ENCODE measurements at regions not wholly inside any gene's neighbourhood (a gene's known extent, or its start where the extent isn't known, plus 50 kb on each side); places are given as distances from the start of the nearest gene placed in this dataset.

DNA sequence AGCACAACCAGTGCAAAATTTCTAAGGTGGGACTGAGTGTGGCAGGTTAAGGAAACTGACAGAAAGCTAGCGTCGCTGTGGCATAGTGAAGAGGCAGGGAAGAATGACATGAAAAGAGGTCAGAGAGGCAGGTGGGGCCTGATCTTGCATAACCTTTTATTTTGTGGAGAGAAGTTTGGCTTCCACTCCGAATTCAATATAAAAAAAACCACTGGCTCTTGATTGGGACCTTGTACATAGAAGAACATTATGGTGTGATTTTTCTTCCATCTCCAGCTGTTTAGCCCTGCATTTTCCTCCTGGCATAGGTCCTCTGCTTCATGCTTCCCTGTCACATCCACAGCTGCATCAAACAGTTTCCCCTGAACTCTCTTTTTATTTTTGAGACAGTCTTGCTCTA, 170.5 kb upstream of the MEOX2 start:
- DNase-seq (ENCODE audit: low read depth in 2 of 2): no peak

DNA sequence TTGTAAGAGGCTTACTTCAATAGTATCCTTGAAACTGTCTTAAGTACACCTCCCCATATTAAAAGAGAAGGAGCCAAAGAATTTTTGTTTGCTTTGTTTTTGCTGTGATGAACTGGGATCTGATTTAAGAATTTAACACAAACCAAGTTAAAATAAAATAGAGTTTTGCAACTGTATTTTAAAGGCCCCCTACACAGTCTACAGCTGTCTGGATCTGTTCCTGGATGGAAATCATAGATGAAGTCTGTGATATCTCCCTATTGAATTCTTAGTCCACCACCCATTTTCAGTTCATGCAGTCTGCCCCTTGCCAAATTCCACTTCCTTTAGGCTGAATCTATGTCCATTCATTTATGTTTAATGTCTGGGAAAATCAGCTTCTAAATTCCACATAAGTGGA, 169.8 kb upstream of the MEOX2 start:
- no peak for DNase-seq (ENCODE audit: low read depth in 2 of 2)

DNA sequence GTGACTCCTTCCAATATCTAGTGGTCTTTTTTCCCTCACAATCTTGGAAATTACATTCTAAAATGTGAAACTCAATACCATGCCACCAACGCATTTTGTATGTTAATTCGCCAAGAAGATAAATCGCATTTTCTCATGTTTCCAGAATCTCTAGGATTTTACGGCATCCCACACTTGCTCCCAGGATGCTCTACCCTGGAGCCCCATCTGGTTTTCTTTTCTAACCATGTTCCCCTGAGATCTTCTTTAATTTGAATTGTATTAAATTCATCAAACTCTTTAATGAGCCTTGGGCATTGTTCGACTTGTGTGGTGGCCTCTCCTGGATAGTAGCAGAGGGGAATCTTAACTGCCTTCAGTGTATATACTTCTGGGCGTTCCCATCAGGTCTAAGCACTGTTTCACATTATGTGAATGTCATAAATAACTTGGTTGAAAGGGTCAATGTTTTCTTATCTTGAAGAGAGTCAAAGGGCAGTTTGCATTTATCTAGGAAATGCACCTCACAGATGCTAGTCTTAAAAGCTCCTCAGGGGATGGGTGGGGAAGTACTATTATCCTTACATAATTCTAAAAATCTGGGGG, 169.1 kb upstream of the MEOX2 start:
- no peak for DNase-seq (ENCODE audit: low read depth in 2 of 2)

DNA sequence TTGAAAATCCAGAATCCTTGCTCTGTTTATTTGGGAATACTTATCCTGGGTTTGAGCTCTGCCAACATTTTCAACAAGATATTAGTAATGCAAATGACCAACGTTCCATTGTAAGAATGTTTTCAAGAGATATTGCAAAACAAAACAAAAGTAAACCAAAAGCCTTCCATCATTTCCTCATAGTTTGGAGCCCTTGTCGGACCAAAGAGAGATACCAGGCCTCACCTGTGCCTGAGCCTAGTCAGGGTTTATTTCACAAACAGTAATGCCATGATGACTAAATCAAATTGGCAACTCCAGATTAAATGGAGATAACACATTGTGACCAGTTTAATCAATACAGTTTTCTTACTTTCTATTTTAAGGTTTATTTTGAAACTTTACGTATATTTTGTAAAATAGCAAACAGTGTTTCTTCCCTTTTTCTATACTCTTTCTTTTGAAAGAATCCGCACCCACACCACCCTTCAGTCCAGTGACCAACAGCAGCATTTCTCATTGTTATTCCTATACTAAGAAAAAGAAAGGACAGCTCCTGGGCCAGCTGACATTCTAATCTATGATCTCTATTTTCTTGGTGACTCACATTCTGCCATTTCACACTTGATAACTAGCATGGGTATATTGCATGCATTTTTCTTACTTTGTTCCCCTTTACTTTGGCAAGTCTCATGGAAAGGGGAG, 168.5 kb upstream of the MEOX2 start:
- DNase-seq (ENCODE audit: low read depth in 2 of 2): no peak

DNA sequence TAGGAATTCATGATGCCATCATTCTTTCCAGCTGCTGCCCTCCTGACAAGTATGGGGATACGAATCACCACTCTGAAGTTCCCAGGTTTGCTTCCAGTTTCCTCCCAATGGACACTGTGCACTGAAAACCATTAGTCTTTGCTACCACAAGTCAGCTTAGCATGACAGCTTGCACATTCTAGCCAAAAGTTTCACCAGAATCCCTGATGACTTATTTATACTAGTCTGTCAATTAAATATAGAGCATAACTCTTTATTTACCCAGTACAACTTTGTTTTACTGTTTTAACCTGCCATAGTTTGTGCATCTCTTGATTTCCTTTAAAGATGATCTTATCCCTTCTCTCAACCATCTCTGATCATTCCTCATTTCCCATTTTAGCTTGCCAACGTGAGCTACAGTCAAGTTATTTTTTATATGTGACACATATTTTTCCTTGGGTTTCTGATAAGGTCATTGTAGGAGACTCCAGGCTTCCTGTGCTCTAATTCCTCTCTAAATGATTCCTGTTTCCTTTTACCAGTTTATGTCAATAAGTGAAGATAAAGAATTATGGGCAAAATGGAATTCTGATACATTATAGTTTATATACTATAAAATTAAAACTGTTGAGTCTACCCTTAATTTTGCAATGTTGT, 167.5 kb upstream of the MEOX2 start:
- DNase-seq (ENCODE audit: low read depth in 2 of 2): no peak

DNA sequence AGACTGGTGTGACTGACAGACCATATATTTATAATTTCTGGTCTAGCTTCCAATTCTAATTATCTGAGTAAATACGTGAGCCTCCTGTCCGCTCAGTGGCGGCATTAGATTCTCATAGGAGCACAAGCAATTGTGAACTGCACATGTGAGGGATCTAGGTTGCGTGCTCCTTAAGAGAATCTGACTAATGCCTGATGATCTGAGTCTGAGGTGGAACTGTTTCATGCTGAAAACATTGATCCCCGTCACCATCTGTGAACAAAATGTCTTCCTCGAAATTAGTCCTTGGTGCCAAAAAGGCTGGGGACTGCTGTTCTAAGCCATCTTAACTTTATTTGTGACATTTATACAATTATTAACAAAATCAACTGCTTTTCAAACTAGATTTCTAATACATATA, 164.7 kb upstream of the MEOX2 start:
- no peak for DNase-seq (ENCODE audit: low read depth in 2 of 2)

DNA sequence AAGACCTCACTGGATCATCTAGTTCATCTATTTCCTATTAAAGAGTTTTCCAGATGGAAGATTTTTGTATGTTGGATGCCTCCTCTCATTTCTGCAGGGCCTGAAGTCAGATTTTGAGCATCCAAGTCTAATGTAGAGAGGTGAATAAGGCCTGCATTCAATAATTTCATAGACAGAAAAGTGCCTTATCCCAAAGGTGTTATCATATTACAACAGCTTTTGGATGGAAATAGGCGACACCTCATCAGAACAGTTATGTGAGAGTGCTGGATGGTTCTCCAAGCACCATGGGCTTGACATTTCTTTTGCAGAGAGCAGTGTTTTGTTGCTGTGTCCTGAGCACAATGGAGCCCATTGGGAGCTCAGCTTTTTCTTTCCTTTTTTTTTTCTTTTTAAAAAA, 162.4 kb upstream of the MEOX2 start:
- DNase-seq (ENCODE audit: low read depth in 2 of 2): no peak

DNA sequence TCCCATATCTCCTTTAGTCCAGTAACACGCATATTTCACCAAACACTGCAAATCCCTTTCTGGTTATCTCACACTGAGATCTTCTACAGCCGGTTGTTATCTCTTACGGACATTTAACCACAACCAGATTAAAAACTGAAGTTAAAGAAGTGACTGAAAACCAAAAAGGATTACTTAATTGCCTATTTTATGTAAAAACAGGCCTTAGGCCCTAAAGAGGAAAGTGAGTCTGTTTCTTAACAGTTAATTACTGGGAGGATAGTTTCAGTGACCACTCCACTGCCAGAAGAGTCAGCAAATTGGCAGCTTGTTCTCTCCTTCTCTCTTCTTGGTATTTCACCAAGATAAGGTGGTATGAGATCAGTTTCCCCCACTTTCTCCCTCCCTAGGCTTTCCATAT, 161.9 kb upstream of the MEOX2 start:
- no peak for DNase-seq (ENCODE audit: low read depth in 2 of 2)

DNA sequence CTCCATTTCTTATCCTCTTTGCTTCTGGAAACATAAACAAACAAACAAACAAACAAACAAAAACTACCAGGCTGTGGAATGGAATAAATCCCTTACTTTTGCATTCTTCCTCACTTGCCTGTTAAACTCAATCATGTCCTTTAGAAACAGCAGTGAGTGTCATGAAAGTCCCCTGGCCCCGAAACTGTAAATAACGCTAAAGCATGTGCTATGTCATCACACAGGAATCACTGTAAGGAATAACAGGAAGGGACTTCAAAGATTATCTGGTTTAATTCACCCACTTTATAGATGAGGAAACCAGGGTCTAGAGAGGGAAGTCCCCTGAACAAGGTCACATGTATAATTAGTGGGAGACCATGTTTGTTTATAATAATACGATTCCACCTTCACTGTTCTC, 159.4 kb upstream of the MEOX2 start:
- DNase-seq (ENCODE audit: low read depth in 2 of 2): no peak

DNA sequence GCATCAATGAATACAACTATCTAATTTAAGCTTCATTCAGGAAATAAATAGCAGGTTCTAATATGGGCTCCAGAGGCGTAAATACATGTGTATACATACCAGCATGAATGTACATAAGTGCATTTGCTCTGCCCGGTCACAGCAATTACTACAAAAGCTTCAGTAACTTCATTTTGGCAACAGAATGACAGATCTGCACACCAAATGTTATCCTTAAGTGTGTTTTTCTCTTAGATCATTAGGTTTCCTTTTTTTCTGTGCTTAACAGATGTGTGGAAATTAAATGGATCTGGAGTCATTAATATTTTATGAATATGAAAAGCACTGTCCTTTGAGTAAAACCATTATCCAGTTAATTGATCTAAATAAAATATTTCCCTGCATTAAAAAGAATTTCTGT, 159.0 kb upstream of the MEOX2 start:
- no peak for DNase-seq (ENCODE audit: low read depth in 2 of 2)

DNA sequence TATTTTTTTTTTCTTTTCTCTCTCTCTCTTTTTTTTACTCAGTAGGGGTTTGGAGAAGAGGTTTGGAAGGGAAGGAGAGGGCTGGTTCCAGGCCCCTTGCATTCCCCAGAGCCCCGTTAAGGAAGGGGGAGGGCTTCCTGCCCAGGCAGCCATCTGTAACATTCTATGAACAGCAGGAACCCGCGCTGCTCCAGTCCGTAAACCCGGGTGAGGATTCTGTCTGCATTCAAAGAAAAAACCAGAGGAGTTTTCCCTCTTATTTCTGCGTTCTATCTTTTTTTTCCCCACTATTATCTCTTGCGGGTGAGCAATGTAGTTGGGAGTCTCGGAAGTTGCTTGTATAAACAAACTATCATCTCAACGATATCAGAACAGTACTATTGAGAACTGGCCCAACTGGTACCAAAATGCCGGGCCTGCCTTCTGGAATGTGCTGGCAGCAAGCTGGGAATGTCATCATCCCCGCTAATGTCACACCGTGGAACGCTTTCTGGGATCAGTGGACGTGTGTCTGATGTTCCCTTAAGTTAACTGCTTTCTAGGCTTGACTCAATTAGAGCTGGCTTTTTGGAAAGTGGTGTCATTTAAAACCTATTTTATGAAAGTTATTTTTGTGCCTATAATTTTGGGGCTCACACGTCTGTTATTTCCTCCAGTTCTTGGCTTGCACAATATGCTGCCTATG, 153.1 kb upstream of the MEOX2 start:
- no peak for DNase-seq (ENCODE audit: low read depth in 2 of 2)

DNA sequence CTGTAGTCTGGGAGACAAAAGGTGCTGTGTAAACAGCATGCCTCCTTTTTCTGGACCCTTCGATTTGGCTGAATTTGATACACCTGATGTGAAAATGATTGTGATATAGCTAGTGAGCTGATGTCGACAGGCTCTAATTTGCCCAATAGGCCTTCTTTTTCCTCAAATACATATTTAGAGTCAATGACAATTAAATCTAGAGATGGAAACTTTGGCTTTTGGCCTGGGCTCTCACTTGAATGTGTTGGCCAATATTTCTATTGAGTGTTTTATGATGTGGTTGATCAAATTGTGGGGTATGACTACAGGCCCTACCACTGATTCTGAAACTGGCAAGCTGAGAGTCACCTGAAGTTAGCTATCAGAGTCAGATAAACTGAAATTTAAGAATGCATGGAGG, 151.8 kb upstream of the MEOX2 start:
- DNase-seq (ENCODE audit: low read depth in 2 of 2): no peak

DNA sequence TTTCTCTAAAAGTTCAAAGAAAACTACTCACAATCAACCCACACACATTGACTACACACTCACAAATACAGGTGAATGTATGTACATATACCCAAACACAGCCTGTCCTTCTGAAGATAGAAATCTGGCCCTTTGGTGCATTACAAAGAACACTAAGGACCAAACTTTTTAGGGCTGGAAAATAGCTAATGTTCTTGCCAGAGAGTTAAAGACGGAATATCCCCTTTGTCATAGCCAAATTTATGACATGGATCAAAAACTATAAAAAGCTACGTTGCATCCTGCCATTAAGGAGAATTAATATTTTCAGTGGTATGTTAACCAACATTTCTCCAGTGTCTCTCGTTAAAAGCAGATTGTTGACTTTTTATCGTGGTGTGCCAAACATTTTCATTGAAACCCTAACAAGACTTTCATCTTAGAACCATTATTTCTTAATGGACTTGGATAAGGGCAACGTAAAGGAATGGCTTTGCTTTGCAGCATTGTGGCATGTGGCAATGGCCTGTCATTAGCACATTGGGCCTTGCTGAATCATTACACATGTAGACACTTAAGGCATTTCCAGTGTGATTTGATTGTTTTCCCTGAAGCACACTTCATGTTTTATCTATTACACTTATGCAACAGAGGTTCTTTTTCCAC, 150.9 kb upstream of the MEOX2 start:
- no peak for DNase-seq (ENCODE audit: low read depth in 2 of 2)

DNA sequence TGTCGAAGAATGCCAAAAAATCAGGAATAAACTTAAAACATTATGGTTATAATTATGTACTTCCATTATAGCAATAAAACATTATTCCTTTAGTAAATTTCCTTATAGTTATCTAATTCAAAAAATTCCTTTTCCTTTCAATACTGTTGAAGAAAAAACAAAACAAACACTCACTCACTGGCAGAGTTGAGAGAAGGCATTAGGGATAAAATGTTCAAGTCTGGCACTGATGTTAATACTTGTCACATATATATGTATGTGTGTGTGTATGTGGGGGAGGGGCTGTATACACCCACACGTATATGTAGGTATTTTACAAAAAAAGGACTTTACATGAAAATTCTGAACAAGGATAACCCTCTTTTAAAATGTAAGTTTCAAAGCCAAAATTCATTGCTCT, 150.2 kb upstream of the MEOX2 start:
- DNase-seq (ENCODE audit: low read depth in 2 of 2): no peak

DNA sequence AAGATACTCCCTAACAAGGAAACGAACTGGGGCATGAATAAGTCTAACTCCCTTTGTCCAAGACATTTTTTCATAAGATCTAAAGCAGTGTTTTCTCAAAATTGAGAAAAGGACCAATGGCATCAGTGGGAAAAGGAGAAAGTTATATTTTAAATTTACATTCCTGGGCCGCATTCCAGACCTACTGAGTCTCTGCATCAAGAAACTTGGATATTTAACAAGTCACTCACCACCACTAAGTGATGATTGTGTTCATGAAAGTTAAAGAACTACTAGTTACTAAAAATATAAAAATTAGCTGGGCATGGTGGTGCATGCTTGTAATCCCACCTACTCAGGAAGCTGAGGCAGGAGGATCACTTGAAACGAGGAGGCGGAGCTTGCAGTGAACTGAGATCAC, 149.6 kb upstream of the MEOX2 start:
- DNase-seq (ENCODE audit: low read depth in 2 of 2): no peak

DNA sequence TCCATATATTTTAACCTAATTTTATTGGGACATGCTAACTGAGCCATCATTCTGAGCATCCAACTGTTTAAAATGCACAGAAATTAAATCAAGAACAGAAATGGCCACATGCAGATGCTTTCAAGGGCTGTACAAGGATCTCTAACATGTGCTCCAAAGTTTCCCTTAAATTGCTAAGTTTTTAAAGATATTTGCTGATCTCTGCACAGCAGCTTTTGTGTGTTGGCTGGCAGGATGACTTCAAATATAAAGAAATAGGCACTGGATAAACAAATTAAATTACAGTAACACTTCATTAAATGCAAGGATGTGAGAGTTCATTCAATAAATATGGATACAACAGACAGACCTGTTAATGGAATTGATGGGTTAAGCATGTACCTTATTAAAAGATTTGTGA, 148.0 kb upstream of the MEOX2 start:
- no peak for DNase-seq (ENCODE audit: low read depth in 2 of 2)

DNA sequence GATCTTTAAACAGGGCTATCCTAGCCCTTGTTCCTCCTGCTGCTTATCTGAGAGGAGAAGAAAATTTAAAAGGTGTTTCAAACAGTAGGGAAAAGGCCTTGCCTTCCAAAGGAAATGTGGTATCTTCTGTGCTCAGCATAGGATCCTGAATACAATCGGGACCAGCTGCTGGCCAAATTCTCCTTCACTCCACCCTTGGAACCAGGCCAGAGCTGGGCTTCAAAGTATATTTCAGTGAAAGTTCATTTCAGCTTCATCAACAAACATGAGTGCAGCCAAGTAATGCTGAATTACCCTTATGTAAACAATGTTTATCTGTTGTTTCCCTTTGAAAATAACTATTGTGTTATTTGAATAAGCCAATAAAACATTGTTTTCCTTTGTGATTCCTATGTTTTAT, 146.5 kb upstream of the MEOX2 start:
- no peak for DNase-seq (ENCODE audit: low read depth in 2 of 2)

DNA sequence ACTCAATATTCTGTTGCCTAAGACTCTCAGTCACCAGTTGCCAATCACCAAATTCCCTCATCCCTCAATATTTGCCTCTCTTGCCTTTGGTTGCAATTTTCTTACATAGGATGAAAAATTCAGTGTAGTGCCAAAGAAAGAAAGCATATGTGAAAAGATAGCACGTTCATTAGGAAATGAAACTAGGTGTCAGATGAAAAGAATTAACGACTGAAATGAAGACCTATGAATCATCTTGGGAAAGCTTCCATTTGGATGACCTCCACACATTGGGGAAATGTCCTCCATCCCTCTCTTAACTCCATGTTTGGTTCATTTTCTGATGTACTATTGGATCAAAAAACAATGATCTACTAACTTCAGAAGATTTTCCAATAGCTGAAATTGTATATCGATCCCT, 145.1 kb upstream of the MEOX2 start:
- no peak for DNase-seq (ENCODE audit: low read depth in 2 of 2)

DNA sequence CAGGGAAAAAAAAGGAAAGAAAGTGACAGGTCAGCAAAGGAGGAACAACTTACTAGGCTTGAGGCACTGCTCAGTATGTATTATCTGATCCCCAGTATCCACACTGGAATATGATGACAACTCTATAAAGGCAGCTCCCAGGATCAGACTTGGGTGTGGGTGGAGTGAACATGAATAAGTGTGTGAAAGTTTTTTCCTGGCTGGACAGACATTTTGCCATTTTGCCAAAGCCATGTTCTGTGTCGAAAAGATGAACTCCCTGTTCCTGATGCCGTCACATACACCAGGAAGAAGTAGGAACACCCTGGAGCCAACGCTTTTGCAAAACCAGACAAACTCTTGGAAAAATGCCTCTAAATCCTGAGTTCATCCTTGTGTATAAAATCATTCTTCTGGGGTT, 143.2 kb upstream of the MEOX2 start:
- no peak for DNase-seq (ENCODE audit: low read depth in 2 of 2)

DNA sequence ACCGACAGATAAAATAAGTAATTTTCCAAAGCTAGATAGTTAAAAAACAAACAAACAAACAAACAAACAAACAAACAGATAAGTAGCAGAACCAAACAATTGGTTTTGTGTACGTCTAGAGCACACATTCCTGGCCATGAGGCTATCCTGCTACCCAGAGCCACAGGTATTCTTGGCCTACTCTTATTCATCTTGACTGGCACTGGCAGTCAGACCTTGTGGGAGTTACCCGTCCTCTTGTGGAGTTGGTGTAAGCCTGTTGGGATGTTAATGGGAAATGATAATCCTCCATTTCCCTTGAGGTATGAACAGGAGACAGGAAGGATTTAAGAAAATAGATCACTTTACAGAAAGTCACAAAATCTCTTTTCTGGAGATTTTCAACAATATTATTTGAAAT, 142.4 kb upstream of the MEOX2 start:
- DNase-seq (ENCODE audit: low read depth in 2 of 2): no peak

DNA sequence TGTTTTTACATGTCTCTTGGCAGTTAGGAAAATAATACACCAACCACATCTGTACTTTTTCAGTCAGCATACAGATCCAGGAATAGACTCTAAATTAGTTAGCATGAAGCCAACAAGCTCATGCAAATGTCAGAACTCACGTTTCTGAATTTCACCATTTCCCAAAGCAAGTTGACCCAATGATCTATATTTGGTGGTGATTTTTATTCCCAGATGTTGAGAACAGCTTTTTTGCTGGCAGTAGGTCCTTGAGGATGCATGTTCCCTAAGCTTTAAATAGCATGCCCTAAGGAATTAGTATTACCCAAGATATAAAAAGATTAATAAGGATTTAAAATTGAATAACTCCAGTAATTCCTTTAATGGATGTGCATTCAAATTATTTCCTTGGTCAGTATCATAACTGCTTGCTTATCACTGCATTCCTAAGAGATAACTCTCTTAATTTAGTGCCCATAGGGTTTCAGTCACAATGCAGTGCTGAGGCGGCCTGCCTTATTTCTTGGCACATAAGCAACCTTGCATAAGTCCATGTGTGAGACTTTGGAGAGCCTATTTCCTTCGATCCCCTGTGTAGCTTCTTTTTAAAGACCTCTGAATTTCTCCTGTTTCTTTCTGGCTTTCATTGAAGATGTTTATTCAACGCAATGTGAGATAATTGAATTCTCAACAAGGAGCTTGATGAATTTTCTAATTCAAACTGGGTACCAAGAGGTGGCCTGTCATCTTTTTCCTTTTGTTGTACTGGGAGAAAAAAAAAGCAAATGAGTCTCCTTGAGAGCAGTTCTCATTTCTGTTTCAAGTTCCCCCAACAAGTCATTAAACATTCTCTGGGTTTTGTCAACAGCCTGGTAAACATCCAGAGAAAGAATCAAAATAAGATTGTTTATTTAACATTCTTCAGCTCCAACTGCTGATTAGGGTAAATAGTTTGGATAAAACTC, 135.3 kb upstream of the MEOX2 start:
- no peak for DNase-seq (ENCODE audit: low read depth in 2 of 2)

Data from stimulated activated CD8-positive, alpha-beta memory T cell treated with anti-CD3 and anti-CD28 coated beads, Interleukin-2, amount 100 ng/mL, for 48 hours (primary cell).